ENCODE measurements at regions not wholly inside any gene's neighbourhood (a gene's known extent, or its start where the extent isn't known, plus 50 kb on each side); places are given as distances from the start of the nearest gene placed in this dataset.

DNA sequence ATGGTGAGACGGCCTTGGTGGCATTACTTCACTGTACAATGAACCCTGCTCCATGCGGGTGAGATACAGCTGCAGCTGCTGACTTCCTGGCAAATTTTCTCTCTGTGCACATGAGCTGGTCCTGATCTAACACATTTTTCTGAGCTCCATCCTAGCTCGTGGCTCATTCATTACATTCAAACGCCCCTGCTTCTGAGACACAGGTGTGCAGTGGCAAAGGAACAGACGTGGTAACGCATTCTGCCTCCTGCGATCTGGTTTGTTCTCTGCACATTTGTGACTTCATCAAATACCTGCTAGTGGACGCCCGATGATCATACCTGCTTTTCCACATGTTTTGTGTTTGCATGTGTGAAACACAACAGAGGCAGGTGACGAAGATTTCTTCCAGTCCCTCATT, 189.6 kb upstream of the PDE10A start:
- no peak overlapping the region for H3K27ac ChIP-seq (replicated peaks)
- H3K4me3 ChIP-seq (replicated peaks; ENCODE audit: insufficient read depth, low read length) = no peak overlapping the region
- no peak for TF ChIP-seq SPI1 (IDR thresholded peaks at IDR 0.05; ENCODE audit: borderline replicate concordance, low read depth)
- TF ChIP-seq GABPA (IDR thresholded peaks at IDR 0.05; ENCODE audit: low read depth) = no peak
- TF ChIP-seq, protein P1, sequence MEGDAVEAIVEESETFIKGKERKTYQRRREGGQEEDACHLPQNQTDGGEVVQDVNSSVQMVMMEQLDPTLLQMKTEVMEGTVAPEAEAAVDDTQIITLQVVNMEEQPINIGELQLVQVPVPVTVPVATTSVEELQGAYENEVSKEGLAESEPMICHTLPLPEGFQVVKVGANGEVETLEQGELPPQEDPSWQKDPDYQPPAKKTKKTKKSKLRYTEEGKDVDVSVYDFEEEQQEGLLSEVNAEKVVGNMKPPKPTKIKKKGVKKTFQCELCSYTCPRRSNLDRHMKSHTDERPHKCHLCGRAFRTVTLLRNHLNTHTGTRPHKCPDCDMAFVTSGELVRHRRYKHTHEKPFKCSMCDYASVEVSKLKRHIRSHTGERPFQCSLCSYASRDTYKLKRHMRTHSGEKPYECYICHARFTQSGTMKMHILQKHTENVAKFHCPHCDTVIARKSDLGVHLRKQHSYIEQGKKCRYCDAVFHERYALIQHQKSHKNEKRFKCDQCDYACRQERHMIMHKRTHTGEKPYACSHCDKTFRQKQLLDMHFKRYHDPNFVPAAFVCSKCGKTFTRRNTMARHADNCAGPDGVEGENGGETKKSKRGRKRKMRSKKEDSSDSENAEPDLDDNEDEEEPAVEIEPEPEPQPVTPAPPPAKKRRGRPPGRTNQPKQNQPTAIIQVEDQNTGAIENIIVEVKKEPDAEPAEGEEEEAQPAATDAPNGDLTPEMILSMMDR (IDR thresholded peaks at IDR 0.05; ENCODE audit: insufficient read depth, low read length) = no peak
- TF ChIP-seq, protein P2, sequence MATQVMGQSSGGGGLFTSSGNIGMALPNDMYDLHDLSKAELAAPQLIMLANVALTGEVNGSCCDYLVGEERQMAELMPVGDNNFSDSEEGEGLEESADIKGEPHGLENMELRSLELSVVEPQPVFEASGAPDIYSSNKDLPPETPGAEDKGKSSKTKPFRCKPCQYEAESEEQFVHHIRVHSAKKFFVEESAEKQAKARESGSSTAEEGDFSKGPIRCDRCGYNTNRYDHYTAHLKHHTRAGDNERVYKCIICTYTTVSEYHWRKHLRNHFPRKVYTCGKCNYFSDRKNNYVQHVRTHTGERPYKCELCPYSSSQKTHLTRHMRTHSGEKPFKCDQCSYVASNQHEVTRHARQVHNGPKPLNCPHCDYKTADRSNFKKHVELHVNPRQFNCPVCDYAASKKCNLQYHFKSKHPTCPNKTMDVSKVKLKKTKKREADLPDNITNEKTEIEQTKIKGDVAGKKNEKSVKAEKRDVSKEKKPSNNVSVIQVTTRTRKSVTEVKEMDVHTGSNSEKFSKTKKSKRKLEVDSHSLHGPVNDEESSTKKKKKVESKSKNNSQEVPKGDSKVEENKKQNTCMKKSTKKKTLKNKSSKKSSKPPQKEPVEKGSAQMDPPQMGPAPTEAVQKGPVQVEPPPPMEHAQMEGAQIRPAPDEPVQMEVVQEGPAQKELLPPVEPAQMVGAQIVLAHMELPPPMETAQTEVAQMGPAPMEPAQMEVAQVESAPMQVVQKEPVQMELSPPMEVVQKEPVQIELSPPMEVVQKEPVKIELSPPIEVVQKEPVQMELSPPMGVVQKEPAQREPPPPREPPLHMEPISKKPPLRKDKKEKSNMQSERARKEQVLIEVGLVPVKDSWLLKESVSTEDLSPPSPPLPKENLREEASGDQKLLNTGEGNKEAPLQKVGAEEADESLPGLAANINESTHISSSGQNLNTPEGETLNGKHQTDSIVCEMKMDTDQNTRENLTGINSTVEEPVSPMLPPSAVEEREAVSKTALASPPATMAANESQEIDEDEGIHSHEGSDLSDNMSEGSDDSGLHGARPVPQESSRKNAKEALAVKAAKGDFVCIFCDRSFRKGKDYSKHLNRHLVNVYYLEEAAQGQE (IDR thresholded peaks at IDR 0.05; ENCODE audit: insufficient replicate concordance, low read depth) = no peak
- no peak for TF ChIP-seq POLR2AphosphoS5 (IDR thresholded peaks at IDR 0.05; ENCODE audit: low read depth)
- DNase-seq (ENCODE audit: low read depth in 1 of 2, low spot score in 1 of 2) = no peak
- H3K27me3 ChIP-seq (ENCODE audit: insufficient read depth, poor library complexity, severe bottlenecking) = peaks cover 26% of the 10 kb centered on the region

DNA sequence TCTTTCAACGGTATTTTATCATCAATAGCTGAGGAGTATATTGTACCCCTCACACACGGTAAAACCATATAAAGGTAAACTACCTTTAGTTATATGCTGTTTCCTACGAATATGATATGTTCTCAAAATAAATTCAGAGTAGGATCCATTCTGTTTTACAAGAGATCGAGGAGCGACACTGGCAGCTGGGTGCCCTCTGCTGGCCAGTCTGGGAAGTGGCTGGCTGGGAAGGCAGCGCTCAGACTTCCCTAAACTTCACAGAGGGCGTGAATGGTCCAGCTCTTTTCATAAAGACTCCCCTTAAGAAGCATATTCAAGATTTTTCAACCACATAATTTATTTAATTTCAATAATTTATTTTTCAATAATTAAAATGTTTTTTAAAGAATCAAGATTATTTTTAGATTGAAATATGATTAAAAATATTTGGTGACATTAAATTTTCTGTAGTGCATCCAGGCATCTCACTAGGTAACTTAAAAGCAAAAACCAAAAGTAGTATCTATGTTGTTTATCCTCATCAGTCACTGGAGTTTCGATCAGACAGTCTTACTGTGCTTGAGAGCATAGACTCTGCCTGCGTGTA, 187.5 kb upstream of the PDE10A start:
- peak; percentile 21 to 42 for DNase-seq (ENCODE audit: low read depth in 1 of 2, low spot score in 1 of 2)
- Histone ChIP-seq H3K27ac (replicated peaks) (no peak overlapping the region), H3K4me3 (replicated peaks; ENCODE audit: insufficient read depth, low read length) (no peak overlapping the region), H3K27me3 (ENCODE audit: insufficient read depth, poor library complexity, severe bottlenecking) (peaks cover 36% of the 10 kb centered on the region)
- TF ChIP-seq, protein P2 (IDR thresholded peaks at IDR 0.05; ENCODE audit: insufficient replicate concordance, low read depth) = no peak
- TF ChIP-seq SPI1 (IDR thresholded peaks at IDR 0.05; ENCODE audit: borderline replicate concordance, low read depth) (peak; percentile 70; the same call in 1 of the 2 replicates), GABPA (IDR thresholded peaks at IDR 0.05; ENCODE audit: low read depth) (no peak), POLR2AphosphoS5 (IDR thresholded peaks at IDR 0.05; ENCODE audit: low read depth) (no peak)
- TF ChIP-seq, protein P1 (IDR thresholded peaks at IDR 0.05; ENCODE audit: insufficient read depth, low read length) = peak; percentile 95

DNA sequence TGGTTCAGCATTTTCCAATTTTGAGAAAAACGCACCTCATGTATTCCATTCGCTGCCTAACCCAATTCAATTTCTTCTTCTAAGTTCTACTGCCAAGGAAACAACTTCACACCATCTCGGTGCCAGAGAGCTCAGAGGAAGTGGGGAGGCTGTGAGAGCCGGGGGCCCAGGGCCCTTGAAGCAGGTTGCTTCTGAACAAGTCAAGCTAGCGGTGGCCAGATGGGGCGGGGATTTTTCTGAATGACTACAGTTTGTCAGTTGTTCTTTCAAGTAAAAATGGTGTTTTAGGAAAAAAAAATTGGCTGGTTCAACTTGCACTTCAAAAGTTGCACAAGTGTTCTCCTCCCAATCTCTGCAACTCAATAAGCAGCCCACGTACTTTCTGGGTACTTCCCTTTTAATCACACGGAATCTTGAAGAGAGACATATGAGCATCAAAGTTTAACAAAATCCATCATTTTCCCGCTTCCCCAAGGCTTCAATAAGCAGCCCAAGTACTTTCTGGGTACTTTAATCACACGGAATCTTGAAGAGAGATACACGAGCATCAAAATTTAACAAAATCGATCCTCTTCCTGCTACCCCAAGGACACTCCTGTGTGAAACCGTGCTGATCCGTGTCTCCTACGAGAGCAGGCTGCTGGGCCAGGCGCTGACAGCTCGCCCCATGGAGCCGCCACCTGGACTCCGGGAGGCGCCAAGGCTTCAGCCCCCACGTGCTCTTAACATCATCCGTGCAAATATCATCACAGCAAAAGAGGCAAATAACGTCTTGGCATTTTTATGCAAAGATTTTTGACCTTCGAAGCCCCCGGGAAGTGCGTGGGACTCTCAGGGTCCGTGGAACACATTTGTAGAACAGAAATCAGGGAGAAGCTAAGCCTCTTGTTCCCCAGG, 186.7 kb upstream of the PDE10A start:
- TF ChIP-seq GABPA (IDR thresholded peaks at IDR 0.05; ENCODE audit: low read depth) = no peak
- TF ChIP-seq, protein P2 (IDR thresholded peaks at IDR 0.05; ENCODE audit: insufficient replicate concordance, low read depth) = no peak
- TF ChIP-seq, protein P1 (IDR thresholded peaks at IDR 0.05; ENCODE audit: insufficient read depth, low read length) = no peak
- TF ChIP-seq POLR2AphosphoS5 (IDR thresholded peaks at IDR 0.05; ENCODE audit: low read depth) = no peak
- TF ChIP-seq SPI1 (IDR thresholded peaks at IDR 0.05; ENCODE audit: borderline replicate concordance, low read depth) = no peak
- Histone ChIP-seq H3K4me3 (replicated peaks; ENCODE audit: insufficient read depth, low read length) (no peak overlapping the region), H3K27ac (replicated peaks) (no peak overlapping the region), H3K27me3 (ENCODE audit: insufficient read depth, poor library complexity, severe bottlenecking) (peaks cover 41% of the 10 kb centered on the region)
- DNase-seq (ENCODE audit: low read depth in 1 of 2, low spot score in 1 of 2) = no peak

All from HL-60 (cell line).